BJ (cell line): ENCODE measurements at regions not wholly inside any gene's neighbourhood (a gene's known extent, or its start where the extent isn't known, plus 50 kb on each side); places are given as distances from the start of the nearest gene placed in this dataset.

ENCODE experiments used
- CTCF ChIA-PET: fragments of 350-600 bp; formaldehyde crosslinking; extraction: SDS; loops from one replicate; lab custom pipeline; 2021; ENCODE audit warnings: antibody characterized with exemption, inconsistent platforms; lab: Yijun Ruan, JAX
- POLR2A ChIA-PET: fragments of 300-600 bp; sonication (Branson Sonifier 250); formaldehyde crosslinking; extraction: SDS; loops from one replicate; lab custom pipeline; 2021; ENCODE audit warnings: antibody characterized with exemption; lab: Charles Lee
- DNase-seq: peaks from one replicate; pipeline ENCODE4 v3.0.0-alpha.2; 2011; ENCODE audit warnings: low read depth
- H3K27me3 ChIP-seq: 2 replicates; pipeline ENCODE4 v1.6.0; 2011; ENCODE audit warnings: low read length; ENCODE audit not compliant: control insufficient read depth, insufficient read depth
- H3K36me3 ChIP-seq: 2 replicates; pipeline ENCODE4 v1.5.1; 2011; ENCODE audit warnings: low read length; ENCODE audit not compliant: control insufficient read depth, insufficient read depth
- H3K4me3 ChIP-seq: 2 replicates; pipeline ENCODE4 v1.5.1; 2011; ENCODE audit warnings: low read depth, mild to moderate bottlenecking, control low read depth, low read length
- CTCF ChIP-seq: IDR thresholded peaks from 2 replicates; pipeline ENCODE4 v1.5.1; 2011; ENCODE audit warnings: low read depth, mild to moderate bottlenecking, control low read depth, inconsistent platforms, low read length, moderate library complexity; ENCODE audit not compliant: insufficient read depth

DNA sequence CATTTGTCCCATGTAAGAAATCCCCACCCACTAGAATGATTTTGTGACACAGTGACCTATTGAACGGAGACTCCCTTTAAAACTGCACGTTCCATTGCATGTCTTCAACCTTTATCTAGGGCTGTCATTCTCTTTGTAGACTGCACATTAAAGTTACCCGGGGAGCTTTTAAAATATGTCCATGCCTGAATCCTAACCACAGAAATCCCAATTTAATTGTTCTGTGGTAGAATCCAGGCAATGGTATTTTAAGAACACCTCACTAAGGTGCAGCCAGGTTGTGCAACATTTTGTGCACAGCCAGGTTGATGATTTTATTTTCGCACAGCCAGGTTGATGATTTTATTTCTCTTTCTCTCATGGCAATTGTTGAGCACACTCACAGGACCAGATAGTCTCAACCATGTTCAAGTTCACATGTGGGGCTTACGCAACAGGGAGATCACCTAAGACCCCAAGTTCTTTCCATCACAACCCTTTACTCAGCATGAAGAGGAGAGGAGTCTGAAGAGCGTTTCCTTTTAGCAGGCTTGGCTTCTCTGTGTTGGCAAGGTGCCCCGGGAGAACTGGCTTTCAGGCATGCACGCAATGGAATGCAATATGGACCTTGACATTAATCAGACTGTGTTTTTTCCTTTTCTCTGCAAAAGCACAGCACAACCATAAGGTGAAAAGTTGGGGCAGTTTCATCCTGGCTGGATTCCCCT lies 467.3 kb upstream of the ETAA1 start:
- DNase-seq, result peak; percentile 28
- TF ChIP-seq CTCF, result no peak

DNA sequence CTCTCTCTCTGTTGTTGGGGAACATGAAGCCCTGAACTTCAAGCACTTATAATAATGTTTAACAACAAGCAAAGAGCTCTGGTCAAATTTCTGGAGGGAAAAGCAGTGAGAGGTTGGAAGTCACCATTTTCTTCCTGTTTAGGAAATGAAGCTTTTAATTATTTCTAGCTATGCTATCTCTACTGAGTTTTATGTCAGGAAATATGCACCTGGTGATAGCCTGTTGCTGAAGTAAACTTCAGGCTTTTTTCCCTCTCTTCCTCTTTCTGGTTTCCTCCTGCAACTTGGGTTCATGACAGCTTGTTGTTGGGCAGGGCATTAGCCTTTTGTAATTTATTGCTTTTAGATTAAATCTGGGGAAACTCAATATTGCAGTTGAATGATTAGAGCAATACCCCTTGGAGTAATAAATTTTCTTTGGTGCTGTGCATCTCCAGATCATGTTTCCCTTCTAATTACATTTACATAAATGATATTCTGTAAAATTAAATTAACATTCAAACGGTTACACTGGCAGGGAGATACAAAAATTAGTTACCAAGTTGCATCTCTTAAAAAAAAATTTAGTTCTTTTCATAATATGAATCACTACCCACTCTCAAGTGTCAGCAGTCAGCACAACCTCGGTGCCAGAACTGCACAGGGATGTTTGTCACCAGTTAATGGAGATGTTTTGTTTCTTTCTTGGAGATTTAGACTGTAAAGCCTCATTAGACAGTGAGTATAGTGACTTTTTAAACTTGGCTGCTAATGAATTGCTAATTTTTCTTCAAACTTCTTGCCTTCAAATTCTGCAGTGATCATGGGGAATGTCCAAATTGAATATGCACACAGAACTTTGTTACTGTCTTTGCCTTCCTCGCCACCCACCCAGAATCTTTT lies 466.6 kb upstream of the ETAA1 start:
- Histone ChIP-seq H3K36me3 (no peaks in the 10 kb centered on the region), H3K27me3 (no peaks in the 10 kb centered on the region), H3K4me3 (no peak overlapping the region)
- TF ChIP-seq CTCF, result no peak
- ChIA-PET POLR2A (no interaction called here), CTCF (interaction anchor here (0.7 kb wide), 1 partner anchor 593 kb away, joined by 3 read pairs; no protein-coding TSS in a partner anchor)
- no peak for DNase-seq

More for the DNA sequence above, 467.3 kb upstream of the ETAA1 start:
- ChIA-PET CTCF (interaction anchor here (0.7 kb wide), 1 partner anchor 594 kb away, joined by 3 read pairs; no protein-coding TSS in a partner anchor), POLR2A (no interaction called here)
- no peaks in the 10 kb centered on the region for H3K36me3 ChIP-seq
- H3K27me3 ChIP-seq, result no peaks in the 10 kb centered on the region
- H3K4me3 ChIP-seq, result no peak overlapping the region

DNA sequence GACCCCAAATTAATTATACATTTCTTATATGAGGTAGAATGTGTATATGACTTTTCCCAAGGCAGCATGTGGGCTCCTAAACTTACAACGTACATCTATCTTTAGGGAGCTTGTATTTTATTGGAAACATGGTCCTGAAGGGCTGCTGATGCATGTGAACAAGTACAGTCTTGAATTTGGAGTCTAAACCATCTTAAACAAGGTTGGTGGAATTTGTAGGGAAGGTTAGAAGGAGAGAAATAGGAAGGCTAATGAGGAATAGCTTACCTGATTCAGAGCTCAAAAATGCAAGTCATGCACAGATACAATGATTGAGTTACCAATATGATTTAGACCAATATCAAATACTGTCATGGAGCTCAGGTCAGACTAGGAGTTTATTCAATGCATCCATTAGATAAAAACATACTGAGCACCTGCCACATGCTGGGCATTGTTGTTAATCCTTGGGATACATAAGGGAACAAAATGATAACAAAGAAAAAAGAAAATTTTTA lies 458.6 kb upstream of the ETAA1 start:
- TF ChIP-seq CTCF, result no peak
- no peaks in the 10 kb centered on the region for H3K36me3 ChIP-seq
- no peaks in the 10 kb centered on the region for H3K27me3 ChIP-seq
- no peak overlapping the region for H3K4me3 ChIP-seq
- POLR2A ChIA-PET, result no interaction called here
- DNase-seq, result no peak
- CTCF ChIA-PET, result interaction anchor here (0.7 to 1.2 kb wide), 2 partner anchors 13 to 280 kb away, joined by 3 to 7 read pairs; no protein-coding TSS in a partner anchor

DNA sequence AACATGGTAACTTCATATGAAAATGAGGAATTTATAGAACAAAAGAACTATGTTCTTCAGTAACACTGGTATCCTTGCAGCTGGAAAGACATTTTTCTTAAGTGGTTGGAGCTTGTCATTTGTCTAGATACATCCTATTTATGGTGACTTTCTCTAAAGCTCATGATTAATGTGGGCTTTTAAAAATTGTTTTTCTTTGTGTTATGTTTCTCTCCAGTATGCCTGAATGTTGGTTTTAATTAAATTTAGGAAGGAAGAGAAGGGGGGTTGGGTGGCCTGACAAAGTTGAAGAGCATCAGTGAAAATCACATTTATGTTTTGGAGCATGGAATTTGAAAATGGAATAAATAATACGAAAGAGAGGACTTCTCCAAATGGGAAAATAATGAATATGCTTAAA lies 457.1 kb upstream of the ETAA1 start:
- ChIA-PET POLR2A (interaction anchor here (0.6 kb wide), 1 partner anchor 537 kb away, joined by 3 read pairs; no protein-coding TSS in a partner anchor), CTCF (interaction anchor here (1.0 kb wide), 1 partner anchor 16 kb away, joined by 3 read pairs; no protein-coding TSS in a partner anchor)
- TF ChIP-seq CTCF, result no peak
- no peak for DNase-seq
- Histone ChIP-seq H3K4me3 (no peak overlapping the region), H3K36me3 (no peaks in the 10 kb centered on the region), H3K27me3 (no peaks in the 10 kb centered on the region)

GRCh38 chr2:66948234-66948633 lies 448.9 kb upstream of the ETAA1 start:
- CTCF ChIA-PET, result no interaction called here
- no peak for DNase-seq
- no peak for TF ChIP-seq CTCF
- Histone ChIP-seq H3K36me3 (no peaks in the 10 kb centered on the region), H3K27me3 (no peaks in the 10 kb centered on the region), H3K4me3 (no peak overlapping the region)
- POLR2A ChIA-PET, result no interaction called here
